ENCODE measurements at regions not wholly inside any gene's neighbourhood (a gene's known extent, or its start where the extent isn't known, plus 50 kb on each side); places are given as distances from the start of the nearest gene placed in this dataset.

GRCh38 chr19:29076161-29076560 lies 136.8 kb downstream of the UQCRFS1 start:
- no peak overlapping the region for H3K4me3 ChIP-seq (ENCODE audit: low read depth, low read length)
- ChIA-PET CTCF (interaction anchor here (0.7 to 2.5 kb wide), 6 partner anchors 8 to 296 kb away, joined by 3 to 12 read pairs (median 4); no protein-coding TSS in a partner anchor), POLR2A (interaction anchor here (1.5 kb wide), 1 partner anchor 10 kb away, joined by 3 read pairs; no protein-coding TSS in a partner anchor)
- TF ChIP-seq ZBTB26 (tag by site-specific recombination; optimal IDR thresholded peaks at IDR 0.05) (no peak), ZNF510 (tag by site-specific recombination; IDR thresholded peaks at IDR 0.05; ENCODE audit: insufficient replicate concordance) (no peak), ZNF274 (IDR thresholded peaks at IDR 0.05; ENCODE audit: low read length) (no peak), ZNF274 (tag by site-specific recombination; IDR thresholded peaks at IDR 0.05; ENCODE audit: borderline replicate concordance) (no peak), ZNF610 (tag by site-specific recombination; IDR thresholded peaks at IDR 0.05; ENCODE audit: borderline replicate concordance) (no peak), HOXA7 (CRISPR knock-in tag; IDR thresholded peaks at IDR 0.05; ENCODE audit: borderline replicate concordance) (no peak), ZNF621 (tag by site-specific recombination; IDR thresholded peaks at IDR 0.05) (no peak), ZNF837 (tag by site-specific recombination; IDR thresholded peaks at IDR 0.05) (no peak), FEZF1 (tag by site-specific recombination; IDR thresholded peaks at IDR 0.05) (no peak), ZNF843 (tag by site-specific recombination; IDR thresholded peaks at IDR 0.05) (no peak), ZBTB1 (tag by site-specific recombination; IDR thresholded peaks at IDR 0.05) (no peak)
- H3K9me3 ChIP-seq (ENCODE audit: control insufficient read depth, insufficient read depth, low read depth, low read length) = no peaks in the 10 kb centered on the region
- H3K36me3 ChIP-seq (ENCODE audit: control insufficient read depth in 2 of 2, insufficient read depth in 1 of 2, low read length in 2 of 2) = no peaks in the 10 kb centered on the region
- H3K4me1 ChIP-seq (ENCODE audit: control insufficient read depth, insufficient read depth, low read length) = no peaks in the 10 kb centered on the region
- no peak overlapping the region for H3K27ac ChIP-seq (ENCODE audit: extremely low read depth, low read depth, low read length)

- Histone ChIP-seq H3K9me3 (ENCODE audit: control insufficient read depth, insufficient read depth, low read depth, low read length) (no peaks in the 10 kb centered on the region), H3K36me3 (ENCODE audit: control insufficient read depth in 2 of 2, insufficient read depth in 1 of 2, low read length in 2 of 2) (no peaks in the 10 kb centered on the region), H3K4me3 (ENCODE audit: low read depth, low read length) (no peak overlapping the region), H3K4me1 (ENCODE audit: control insufficient read depth, insufficient read depth, low read length) (no peaks in the 10 kb centered on the region), H3K27ac (ENCODE audit: extremely low read depth, low read depth, low read length) (no peak overlapping the region)
- CTCF ChIA-PET = interaction anchor here (0.6 to 2.5 kb wide), 6 partner anchors 9 to 522 kb away, joined by 3 to 12 read pairs (median 5); no protein-coding TSS in a partner anchor
- POLR2A ChIA-PET = interaction anchor here (1.5 kb wide), 1 partner anchor 9 kb away, joined by 3 read pairs; no protein-coding TSS in a partner anchor
- no peak for TF ChIP-seq GLI4 (tag by site-specific recombination; IDR thresholded peaks at IDR 0.05)
- no peak for TF ChIP-seq ZNF311 (tag by site-specific recombination; IDR thresholded peaks at IDR 0.05; ENCODE audit: borderline replicate concordance)
- no peak for TF ChIP-seq GLIS2 (tag by site-specific recombination; IDR thresholded peaks at IDR 0.05)
- no peak for TF ChIP-seq ZNF223 (tag by site-specific recombination; IDR thresholded peaks at IDR 0.05)
- no peak for TF ChIP-seq ZNF335 (tag by site-specific recombination; conservative IDR thresholded peaks at IDR 0.05)
- TF ChIP-seq OSR2 (tag by site-specific recombination; IDR thresholded peaks at IDR 0.05) = no peak
- no peak for TF ChIP-seq ZNF658 (tag by site-specific recombination; IDR thresholded peaks at IDR 0.05)
- TF ChIP-seq HIC1 (tag by site-specific recombination; IDR thresholded peaks at IDR 0.05) = no peak
- no peak for TF ChIP-seq ZNF571 (tag by site-specific recombination; IDR thresholded peaks at IDR 0.05)
- TF ChIP-seq ZSCAN23 (tag by site-specific recombination; IDR thresholded peaks at IDR 0.05) = no peak
- TF ChIP-seq ZNF292 (tag by site-specific recombination; IDR thresholded peaks at IDR 0.05; ENCODE audit: borderline replicate concordance, low read depth) = no peak
- no peak for TF ChIP-seq ZNF473 (tag by site-specific recombination; IDR thresholded peaks at IDR 0.05)
- TF ChIP-seq EGR2 (tag by site-specific recombination; IDR thresholded peaks at IDR 0.05; ENCODE audit: low read depth) = no peak
- TF ChIP-seq ZSCAN18 (tag by site-specific recombination; IDR thresholded peaks at IDR 0.05) = no peak
- no peak for TF ChIP-seq REST (tag by site-specific recombination; IDR thresholded peaks at IDR 0.05)
These were observed 137.8 kb downstream of the UQCRFS1 start for GRCh38 chr19:29075149-29075548.
